Calu3 (cell line): ENCODE measurements at regions not wholly inside any gene's neighbourhood (a gene's known extent, or its start where the extent isn't known, plus 50 kb on each side); places are given as distances from the start of the nearest gene placed in this dataset.
"Not testable (repeated sequence)": the region's sequence is repeated elsewhere in the genome, so short reads cannot be mapped to it uniquely, and the experiment has no call there.

Experiments
- BruUV-seq: library from RNA; stranded (reverse); fragments of 400-500 nt; replicated peaks from 2 replicates; lab custom pipeline; 2021; lab: Mats Ljungman, UMichigan
- CTCF ChIA-PET: fragments of 300-600 bp; sonication (Branson Sonifier 250); formaldehyde crosslinking; loops from one replicate; lab custom pipeline; 2022; ENCODE audit warnings: antibody characterized with exemption; lab: Charles Lee
- DNase-seq: peaks from one replicate; pipeline ENCODE4 v3.0.0; 2022
- H3K27ac Mint-ChIP-seq: one replicate; pipeline ENCODE4 v1.8.0; 2022; ENCODE audit warnings: mixed read lengths; ENCODE audit not compliant: unreplicated experiment
- H3K27me3 Mint-ChIP-seq: one replicate; pipeline ENCODE4 v1.8.0; 2022; ENCODE audit warnings: mixed read lengths; ENCODE audit not compliant: unreplicated experiment
- H3K36me3 Mint-ChIP-seq: one replicate; pipeline ENCODE4 v1.8.0; 2022; ENCODE audit warnings: mild to moderate bottlenecking, moderate library complexity, mixed read lengths; ENCODE audit not compliant: insufficient read depth, unreplicated experiment
- H3K4me1 Mint-ChIP-seq: one replicate; pipeline ENCODE4 v1.8.0; 2022; ENCODE audit warnings: mild to moderate bottlenecking, low read depth, mixed read lengths; ENCODE audit not compliant: unreplicated experiment
- H3K4me3 Mint-ChIP-seq: one replicate; pipeline ENCODE4 v1.8.0; 2022; ENCODE audit warnings: mild to moderate bottlenecking, low read depth, moderate library complexity, mixed read lengths; ENCODE audit not compliant: unreplicated experiment
- H3K9me3 Mint-ChIP-seq: one replicate; pipeline ENCODE4 v1.8.0; 2022; ENCODE audit warnings: low read depth, mixed read lengths; ENCODE audit not compliant: unreplicated experiment
- CTCF ChIP-seq: fragments of 200-600 bp; IDR thresholded peaks from one replicate; pipeline ENCODE4 v1.8.0; 2022; ENCODE audit warnings: antibody characterized with exemption; ENCODE audit not compliant: unreplicated experiment
- intact Hi-C: fragments of 100-400 bp; cut with micrococcal nuclease; formaldehyde crosslinking; loops from one replicate; pipeline ENCODE4 v1.10.0; 2022; ENCODE audit not compliant: unreplicated experiment

GRCh38 chr16:58792188-58792587, 58.1 kb upstream of the GOT2 start:
- no peak for TF ChIP-seq CTCF
- intact Hi-C loops = no loop called here
- Mint-ChIP-seq H3K9me3 (no peaks in the 10 kb centered on the region), H3K4me3 (no peak overlapping the region), H3K27me3 (peaks cover 39% of the 10 kb centered on the region), H3K4me1 (no peaks in the 10 kb centered on the region), H3K27ac (no peak overlapping the region), H3K36me3 (no peaks in the 10 kb centered on the region)
- CTCF ChIA-PET = no interaction called here
- no TSS peak for BruUV-seq
- DNase-seq = no peak

- DNase-seq, H3K36me3 Mint-ChIP-seq, CTCF ChIA-PET, H3K9me3 Mint-ChIP-seq, BruUV-seq, H3K4me1 Mint-ChIP-seq, H3K27ac Mint-ChIP-seq, H3K4me3 Mint-ChIP-seq, intact Hi-C loops: not testable (repeated sequence)
- H3K27me3 Mint-ChIP-seq = peaks cover 51% of the 10 kb centered on the region
These were observed 56.9 kb upstream of the GOT2 start for GRCh38 chr16:58790816-58791557.

- CTCF ChIA-PET = interaction anchor here (0.5 kb wide), 1 partner anchor 558 kb away, joined by 3 read pairs; no protein-coding TSS in a partner anchor
- Mint-ChIP-seq H3K27me3 (peaks cover 60% of the 10 kb centered on the region), H3K4me1 (no peaks in the 10 kb centered on the region), H3K36me3 (no peaks in the 10 kb centered on the region), H3K9me3 (no peaks in the 10 kb centered on the region), H3K4me3 (no peak overlapping the region), H3K27ac (no peak overlapping the region)
- TF ChIP-seq CTCF = no peak
- no peak for DNase-seq
- intact Hi-C loops = no loop called here
- BruUV-seq = no TSS peak
These were observed 55.2 kb upstream of the GOT2 start for GRCh38 chr16:58789351-58789750.
